Activated naive CD4-positive, alpha-beta T cell treated with anti-CD3 and anti-CD28 coated beads, Interleukin-2, amount 10 ng/mL, durations not matched to agents 7 days and 5 days (primary cell): ENCODE measurements at regions not wholly inside any gene's neighbourhood (a gene's known extent, or its start where the extent isn't known, plus 50 kb on each side); places are given as distances from the start of the nearest gene placed in this dataset.

Source experiments
- CTCF ChIA-PET: fragments of 350-600 bp; sonication (Branson Sonifier 250); formaldehyde crosslinking; loops from one replicate; lab custom pipeline; 2021; ENCODE audit warnings: antibody characterized with exemption; lab: Charles Lee
- DNase-seq: peaks from one replicate; pipeline ENCODE4 v3.0.0-alpha.2; 2020
- H3K27ac Mint-ChIP-seq: one replicate; pipeline ENCODE4 v1.8.0; 2021; ENCODE audit warnings: mild to moderate bottlenecking, moderate library complexity, mixed read lengths
- H3K27me3 Mint-ChIP-seq: one replicate; pipeline ENCODE4 v1.8.0; 2021; ENCODE audit warnings: mild to moderate bottlenecking, mixed read lengths
- H3K36me3 Mint-ChIP-seq: one replicate; pipeline ENCODE4 v1.8.0; 2021; ENCODE audit warnings: mixed read lengths
- H3K4me1 Mint-ChIP-seq: one replicate; pipeline ENCODE4 v1.8.0; 2021; ENCODE audit warnings: mixed read lengths
- H3K4me3 Mint-ChIP-seq: one replicate; pipeline ENCODE4 v1.8.0; 2021; ENCODE audit warnings: mild to moderate bottlenecking, moderate library complexity, mixed read lengths
- H3K9me3 Mint-ChIP-seq: one replicate; pipeline ENCODE4 v1.8.0; 2021; ENCODE audit warnings: mixed read lengths

DNA sequence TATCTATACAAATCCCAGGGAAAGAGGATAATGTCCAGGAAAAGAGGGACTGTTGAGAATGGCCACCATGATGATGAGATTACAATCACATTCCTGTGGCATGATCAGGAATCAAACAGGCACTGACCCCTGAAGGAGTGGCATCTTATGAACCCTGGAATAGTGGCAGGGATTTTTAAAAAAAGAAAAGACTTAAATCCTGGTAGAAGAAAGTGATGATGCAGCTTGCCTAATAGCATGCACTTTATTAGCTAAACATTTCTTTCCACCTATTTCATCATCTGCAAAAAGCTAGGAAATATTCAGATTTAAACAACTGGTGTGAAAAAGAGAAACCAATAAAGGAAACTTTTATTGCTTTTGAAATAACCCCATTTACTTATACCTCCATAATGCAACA lies 87.2 kb upstream of the FSHR start:
- Mint-ChIP-seq H3K4me3 (no peak overlapping the region), H3K9me3 (peaks cover 5% of the 10 kb centered on the region), H3K4me1 (no peaks in the 10 kb centered on the region), H3K27ac (no peak overlapping the region), H3K36me3 (no peaks in the 10 kb centered on the region), H3K27me3 (no peaks in the 10 kb centered on the region)
- DNase-seq: no peak
- CTCF ChIA-PET: no interaction called here

- H3K4me1 Mint-ChIP-seq: no peaks in the 10 kb centered on the region
- no peaks in the 10 kb centered on the region for H3K36me3 Mint-ChIP-seq
- H3K9me3 Mint-ChIP-seq: peaks cover 3% of the 10 kb centered on the region
- H3K4me3 Mint-ChIP-seq: no peak overlapping the region
- CTCF ChIA-PET: no interaction called here
- H3K27ac Mint-ChIP-seq: no peak overlapping the region
- DNase-seq: no peak
- H3K27me3 Mint-ChIP-seq: no peaks in the 10 kb centered on the region
Observed at GRCh38 chr2:49240608-49241007, 86.3 kb upstream of the FSHR start.

DNA sequence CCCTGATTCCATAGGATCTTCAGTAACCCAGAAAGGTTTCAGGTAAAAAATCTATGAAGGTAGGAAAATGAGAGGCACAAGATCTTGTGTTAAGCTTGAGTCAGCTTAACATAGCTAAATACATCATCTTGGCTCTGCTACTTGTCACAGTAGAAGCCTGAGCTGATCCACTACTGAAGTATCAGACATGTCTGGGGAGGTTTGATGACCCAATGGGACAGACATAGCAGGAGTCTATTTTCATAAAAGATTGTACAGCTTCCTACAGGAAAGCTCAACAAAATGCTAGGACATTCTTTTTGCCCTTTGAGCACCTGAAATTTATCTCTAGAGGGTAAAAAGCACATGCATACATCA lies 84.3 kb upstream of the FSHR start:
- no peak overlapping the region for H3K4me3 Mint-ChIP-seq
- no peak overlapping the region for H3K27ac Mint-ChIP-seq
- CTCF ChIA-PET: interaction anchor here (1.2 kb wide), 1 partner anchor 18 kb away, joined by 3 read pairs; no protein-coding TSS in a partner anchor

GRCh38 chr2:49237867-49238603 lies 83.7 kb upstream of the FSHR start:
- CTCF ChIA-PET: interaction anchor here (1.2 kb wide), 1 partner anchor 19 kb away, joined by 3 read pairs; no protein-coding TSS in a partner anchor
- Mint-ChIP-seq H3K9me3 (peaks cover 5% of the 10 kb centered on the region), H3K27ac (no peak overlapping the region), H3K36me3 (no peaks in the 10 kb centered on the region), H3K4me3 (no peak overlapping the region), H3K27me3 (no peaks in the 10 kb centered on the region), H3K4me1 (no peaks in the 10 kb centered on the region)
- no peak for DNase-seq

More for the DNA sequence above, 84.3 kb upstream of the FSHR start:
- Mint-ChIP-seq H3K27me3 (no peaks in the 10 kb centered on the region), H3K4me1 (no peaks in the 10 kb centered on the region), H3K9me3 (peaks cover 4% of the 10 kb centered on the region), H3K36me3 (no peaks in the 10 kb centered on the region)
- DNase-seq: no peak

DNA sequence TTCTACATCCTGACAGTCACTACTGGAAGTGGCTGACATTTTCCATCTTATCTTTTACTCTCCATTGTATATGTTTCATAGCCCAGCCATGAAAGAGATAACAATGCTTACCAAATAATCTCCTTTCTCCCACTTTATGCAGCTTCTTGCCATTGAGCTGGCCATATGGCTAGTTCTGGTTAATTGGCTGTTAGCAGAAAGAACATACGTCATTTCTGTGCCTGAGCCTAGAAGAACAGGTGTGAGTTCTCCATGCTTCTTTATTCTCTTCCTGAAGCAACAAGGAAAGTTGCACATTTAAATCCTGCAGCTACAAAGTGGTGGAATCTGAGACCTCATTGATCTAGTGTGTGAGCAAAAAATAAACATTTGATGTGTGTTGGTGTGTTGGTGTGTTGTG lies 82.0 kb upstream of the FSHR start:
- no peaks in the 10 kb centered on the region for H3K4me1 Mint-ChIP-seq
- no peaks in the 10 kb centered on the region for H3K36me3 Mint-ChIP-seq
- DNase-seq: no peak
- no peaks in the 10 kb centered on the region for H3K27me3 Mint-ChIP-seq
- H3K27ac Mint-ChIP-seq: no peak overlapping the region
- CTCF ChIA-PET: no interaction called here
- peaks cover 4% of the 10 kb centered on the region for H3K9me3 Mint-ChIP-seq
- no peak overlapping the region for H3K4me3 Mint-ChIP-seq

DNA sequence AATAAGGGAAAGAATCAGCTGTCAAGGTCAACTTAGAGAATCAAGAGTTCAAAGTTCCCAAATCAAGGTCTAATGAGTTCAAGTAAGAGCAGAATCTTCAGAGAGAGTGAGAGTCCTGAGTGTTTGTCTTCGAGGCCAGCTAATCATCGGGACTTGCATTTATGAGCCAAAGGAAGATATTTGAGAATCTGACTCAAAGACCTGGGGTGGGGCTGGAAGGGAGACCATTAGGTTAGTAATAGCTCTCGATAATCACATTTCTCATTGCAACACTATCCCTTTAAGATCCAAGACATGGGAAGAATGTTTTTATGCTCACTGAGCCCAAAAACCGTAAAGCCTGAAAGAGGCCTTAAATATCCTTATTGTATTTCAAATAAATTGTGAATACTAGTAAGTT lies 72.0 kb upstream of the FSHR start:
- Mint-ChIP-seq H3K27me3 (no peaks in the 10 kb centered on the region), H3K4me1 (no peaks in the 10 kb centered on the region), H3K9me3 (peaks cover 7% of the 10 kb centered on the region), H3K4me3 (no peak overlapping the region), H3K36me3 (no peaks in the 10 kb centered on the region), H3K27ac (no peak overlapping the region)
- no peak for DNase-seq
- CTCF ChIA-PET: no interaction called here

- Mint-ChIP-seq H3K4me3 (no peak overlapping the region), H3K4me1 (no peaks in the 10 kb centered on the region), H3K27ac (no peak overlapping the region), H3K9me3 (peaks cover under 1% of the 10 kb centered on the region), H3K27me3 (no peaks in the 10 kb centered on the region), H3K36me3 (no peaks in the 10 kb centered on the region)
- DNase-seq: no peak
- CTCF ChIA-PET: no interaction called here
Observed at GRCh38 chr2:49225126-49225525, 70.8 kb upstream of the FSHR start.

GRCh38 chr2:49224426-49225010 lies 70.2 kb upstream of the FSHR start:
- Mint-ChIP-seq H3K4me1 (no peaks in the 10 kb centered on the region), H3K36me3 (no peaks in the 10 kb centered on the region), H3K27ac (no peak overlapping the region), H3K4me3 (no peak overlapping the region), H3K27me3 (no peaks in the 10 kb centered on the region), H3K9me3 (no peaks in the 10 kb centered on the region)
- CTCF ChIA-PET: no interaction called here
- DNase-seq: no peak

DNA sequence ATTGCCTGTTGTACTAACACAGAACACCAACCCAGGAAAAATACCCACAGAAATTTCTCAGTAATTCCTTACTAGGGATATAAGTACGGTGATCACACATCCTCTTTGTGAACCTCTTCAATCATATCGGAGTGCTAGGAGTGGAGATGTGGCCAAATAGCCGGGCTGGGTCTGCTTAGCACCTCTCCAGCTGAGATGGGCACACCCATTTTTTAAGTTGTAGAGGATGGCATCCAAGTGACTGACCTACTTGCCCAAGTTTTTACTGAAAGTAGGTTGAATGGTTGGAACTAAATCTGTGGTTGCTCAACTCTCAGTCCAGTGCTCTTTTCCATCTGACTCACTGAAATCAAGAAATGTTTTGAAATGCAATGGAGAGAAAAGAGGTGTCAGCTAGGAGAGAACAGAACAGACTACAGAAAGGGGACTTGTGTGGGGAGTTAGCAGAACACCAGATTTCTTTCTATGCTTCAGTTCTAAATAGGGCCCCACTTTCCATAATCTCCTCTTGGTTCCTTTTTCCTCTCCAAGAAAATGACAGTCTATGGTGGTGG lies 68.7 kb upstream of the FSHR start:
- H3K4me1 Mint-ChIP-seq: no peaks in the 10 kb centered on the region
- no peak overlapping the region for H3K27ac Mint-ChIP-seq
- no peaks in the 10 kb centered on the region for H3K36me3 Mint-ChIP-seq
- CTCF ChIA-PET: no interaction called here
- no peaks in the 10 kb centered on the region for H3K27me3 Mint-ChIP-seq
- no peak overlapping the region for H3K4me3 Mint-ChIP-seq
- no peak for DNase-seq
- H3K9me3 Mint-ChIP-seq: no peaks in the 10 kb centered on the region

GRCh38 chr2:49219741-49220140 lies 65.4 kb upstream of the FSHR start:
- Mint-ChIP-seq H3K9me3 (no peaks in the 10 kb centered on the region), H3K27ac (no peak overlapping the region), H3K27me3 (no peaks in the 10 kb centered on the region), H3K4me1 (no peaks in the 10 kb centered on the region), H3K4me3 (no peak overlapping the region), H3K36me3 (no peaks in the 10 kb centered on the region)
- DNase-seq: no peak
- CTCF ChIA-PET: no interaction called here

- H3K9me3 Mint-ChIP-seq: no peaks in the 10 kb centered on the region
- DNase-seq: no peak
- no peak overlapping the region for H3K4me3 Mint-ChIP-seq
- no peaks in the 10 kb centered on the region for H3K4me1 Mint-ChIP-seq
- H3K27ac Mint-ChIP-seq: no peak overlapping the region
- H3K36me3 Mint-ChIP-seq: no peaks in the 10 kb centered on the region
- H3K27me3 Mint-ChIP-seq: no peaks in the 10 kb centered on the region
- CTCF ChIA-PET: no interaction called here
Observed at GRCh38 chr2:49210191-49210590, 55.9 kb upstream of the FSHR start.

- H3K27ac Mint-ChIP-seq: no peak overlapping the region
- CTCF ChIA-PET: no interaction called here
- no peaks in the 10 kb centered on the region for H3K36me3 Mint-ChIP-seq
- no peak for DNase-seq
- H3K9me3 Mint-ChIP-seq: no peaks in the 10 kb centered on the region
- no peaks in the 10 kb centered on the region for H3K27me3 Mint-ChIP-seq
- H3K4me3 Mint-ChIP-seq: no peak overlapping the region
- H3K4me1 Mint-ChIP-seq: no peaks in the 10 kb centered on the region
Observed at GRCh38 chr2:49207204-49207603, 52.9 kb upstream of the FSHR start.
